ENCODE measurements at regions not wholly inside any gene's neighbourhood (a gene's known extent, or its start where the extent isn't known, plus 50 kb on each side); places are given as distances from the start of the nearest gene placed in this dataset.

DNA sequence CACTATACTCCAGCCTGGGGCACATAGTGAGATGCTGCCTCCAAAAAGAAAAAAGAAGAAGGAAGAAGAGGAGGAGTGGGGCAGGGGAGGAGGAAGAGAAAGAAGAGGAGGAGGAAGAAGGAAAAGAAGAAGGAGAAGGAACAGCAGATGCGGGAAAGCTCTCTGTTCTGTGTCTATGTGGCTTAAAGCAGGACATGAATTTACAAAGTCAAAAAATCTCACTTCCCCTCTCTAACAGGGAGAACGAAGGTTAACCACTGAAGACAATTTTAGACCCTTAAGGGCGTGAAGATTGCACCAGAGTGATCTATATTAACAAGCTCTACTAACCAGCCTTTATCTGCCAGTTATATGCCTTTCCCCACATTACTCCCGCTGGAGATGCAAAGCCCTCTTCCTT is 258.9 kb downstream of the METTL4 start:
- no peak for DNase-seq (ENCODE audit: low read depth)

DNA sequence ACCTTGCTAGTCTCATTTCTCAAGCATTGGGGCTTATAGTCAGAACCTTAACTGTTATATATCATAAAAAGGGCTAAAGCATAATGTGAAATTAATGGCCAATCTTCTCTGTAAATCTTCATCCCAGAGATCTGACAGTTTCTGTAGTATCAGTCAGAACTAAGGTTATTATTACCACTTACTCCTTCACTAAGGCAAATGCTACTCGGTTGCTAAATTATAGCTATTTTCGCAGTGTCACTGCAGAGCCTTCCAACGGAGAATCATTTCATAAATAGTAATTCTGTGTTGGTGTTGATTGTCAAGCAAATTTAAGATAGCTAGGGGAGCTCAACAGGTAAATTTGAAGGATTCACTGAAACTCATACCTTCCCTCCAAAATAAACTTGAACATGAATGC is 258.0 kb downstream of the METTL4 start:
- DNase-seq (ENCODE audit: low read depth) = no peak

GRCh38 chr18:2316082-2316750 is 255.1 kb downstream of the METTL4 start:
- DNase-seq (ENCODE audit: low read depth) = no peak

DNA sequence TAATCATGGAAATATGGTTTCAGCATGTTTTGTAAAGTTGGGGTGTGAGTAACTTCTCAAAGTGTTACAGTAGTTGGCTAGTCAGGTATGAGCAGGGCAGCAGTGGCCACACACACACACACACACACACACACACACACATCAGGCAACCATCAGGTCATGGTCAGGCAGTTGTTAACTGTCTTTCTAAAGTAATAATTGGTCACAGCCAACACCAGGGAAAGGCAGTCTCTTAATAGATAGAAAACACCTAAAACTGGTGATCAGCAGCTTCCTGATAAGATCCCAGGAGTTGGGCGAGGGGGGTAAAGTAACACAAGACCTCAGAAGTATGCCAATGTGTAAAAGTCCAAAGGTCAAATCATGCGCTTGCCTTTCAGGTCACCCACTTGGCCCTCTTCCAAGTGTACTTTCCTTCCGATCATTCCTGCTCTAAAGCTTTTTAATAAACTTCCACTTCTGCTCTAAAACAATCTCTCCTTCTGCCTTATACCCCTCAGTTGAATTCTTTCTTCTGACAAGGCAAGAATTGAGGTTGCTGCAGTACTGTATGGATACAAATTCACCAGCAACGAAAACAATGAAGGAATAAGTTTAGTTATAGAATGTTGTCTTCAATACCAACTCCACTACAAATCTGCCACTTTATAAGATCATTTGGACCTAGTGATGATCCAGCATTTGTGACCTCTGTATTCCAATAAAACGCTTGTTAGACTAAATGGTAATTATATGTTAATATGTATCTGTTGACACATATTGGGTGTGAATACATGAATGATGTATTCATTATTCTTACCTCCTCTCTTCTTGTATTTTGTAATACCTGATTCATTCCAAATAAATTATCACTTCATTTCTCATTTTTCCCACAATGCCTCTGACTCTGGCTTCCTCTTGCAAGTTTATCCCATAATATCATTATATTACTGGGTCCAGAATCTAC is 254.3 kb downstream of the METTL4 start:
- DNase-seq (ENCODE audit: low read depth) = no peak

GRCh38 chr18:2324459-2324858 is 246.8 kb downstream of the METTL4 start:
- DNase-seq (ENCODE audit: low read depth) = no peak

- DNase-seq (ENCODE audit: low read depth) = no peak
These were observed 245.9 kb downstream of the METTL4 start for GRCh38 chr18:2325308-2325849.

DNA sequence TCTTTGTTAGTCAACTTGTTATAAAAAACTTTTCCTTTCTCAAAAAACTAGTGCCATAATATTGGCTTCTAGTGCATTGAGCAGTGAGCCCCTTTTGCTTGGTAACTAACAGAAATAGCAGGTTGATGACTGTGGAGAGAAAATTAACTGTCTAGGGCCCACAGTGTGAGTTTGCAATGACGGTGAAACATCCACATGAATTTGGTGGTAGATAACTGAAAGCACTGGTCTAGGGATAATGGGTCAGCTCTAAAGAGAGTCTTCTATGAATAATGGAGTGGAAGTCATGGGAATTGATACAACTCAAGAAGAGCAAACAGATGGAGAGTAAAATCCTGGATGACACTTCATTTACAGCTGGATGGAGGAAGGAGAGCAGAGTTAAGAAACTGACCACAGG is 245.4 kb downstream of the METTL4 start:
- no peak for DNase-seq (ENCODE audit: low read depth)

DNA sequence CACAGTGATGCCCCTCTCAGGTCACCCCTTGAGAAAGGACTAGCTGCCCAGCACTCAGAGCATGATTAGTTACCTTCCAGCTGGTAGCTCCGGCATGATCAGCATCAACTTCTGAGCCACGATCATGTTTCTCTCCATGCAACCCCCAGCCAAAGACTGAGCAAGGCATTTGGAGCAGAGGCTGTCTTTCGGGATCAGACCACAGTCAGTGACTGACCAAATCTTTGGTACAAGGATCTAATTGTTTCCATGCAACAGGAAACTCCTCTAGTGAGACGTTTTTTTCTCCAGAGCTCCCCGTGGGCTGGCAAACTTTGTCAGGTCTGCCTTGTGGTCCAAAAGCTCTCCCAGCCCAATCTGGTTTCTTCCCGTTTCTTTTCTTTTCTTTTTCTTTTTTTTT is 244.3 kb downstream of the METTL4 start:
- DNase-seq (ENCODE audit: low read depth) = no peak

DNA sequence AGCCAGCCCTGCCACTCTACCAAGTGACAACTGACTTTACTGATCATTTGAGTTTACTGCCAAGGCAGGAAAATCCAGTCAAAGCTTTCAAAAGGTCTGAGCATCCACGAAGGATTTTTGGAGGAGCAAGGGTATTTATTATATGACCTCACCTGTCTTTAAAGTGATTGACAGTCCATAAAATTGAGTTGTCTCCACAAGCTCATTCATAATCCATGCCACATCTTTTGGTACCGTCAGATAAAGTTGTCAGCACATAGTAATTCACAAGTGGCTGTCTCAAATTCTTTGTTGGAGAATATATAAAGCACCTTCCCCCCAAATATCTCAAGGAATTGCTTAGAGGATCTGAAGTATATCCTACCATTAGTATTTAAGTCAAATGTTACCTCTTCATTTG is 240.5 kb downstream of the METTL4 start:
- DNase-seq (ENCODE audit: low read depth) = no peak

DNA sequence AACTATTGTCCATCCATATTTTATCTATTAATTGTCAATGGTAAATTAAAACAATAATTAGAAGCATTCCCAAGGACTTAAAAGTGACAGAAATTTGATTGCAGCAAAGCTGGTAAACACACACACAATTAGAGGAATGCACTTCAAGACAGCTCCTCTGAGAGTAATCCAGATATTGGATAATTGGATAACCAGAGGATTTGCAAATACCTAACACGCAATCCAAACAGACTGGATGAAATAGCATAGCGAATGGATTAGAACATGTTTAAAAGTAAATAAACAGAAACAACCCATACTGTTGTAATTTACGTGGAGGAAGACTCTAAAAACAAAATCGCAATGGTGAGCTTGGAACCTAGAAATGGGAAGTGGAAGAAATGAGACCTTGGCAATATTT is 239.8 kb downstream of the METTL4 start:
- no peak for DNase-seq (ENCODE audit: low read depth)

GRCh38 chr18:2336690-2337392 is 234.5 kb downstream of the METTL4 start:
- DNase-seq (ENCODE audit: low read depth) = no peak

DNA sequence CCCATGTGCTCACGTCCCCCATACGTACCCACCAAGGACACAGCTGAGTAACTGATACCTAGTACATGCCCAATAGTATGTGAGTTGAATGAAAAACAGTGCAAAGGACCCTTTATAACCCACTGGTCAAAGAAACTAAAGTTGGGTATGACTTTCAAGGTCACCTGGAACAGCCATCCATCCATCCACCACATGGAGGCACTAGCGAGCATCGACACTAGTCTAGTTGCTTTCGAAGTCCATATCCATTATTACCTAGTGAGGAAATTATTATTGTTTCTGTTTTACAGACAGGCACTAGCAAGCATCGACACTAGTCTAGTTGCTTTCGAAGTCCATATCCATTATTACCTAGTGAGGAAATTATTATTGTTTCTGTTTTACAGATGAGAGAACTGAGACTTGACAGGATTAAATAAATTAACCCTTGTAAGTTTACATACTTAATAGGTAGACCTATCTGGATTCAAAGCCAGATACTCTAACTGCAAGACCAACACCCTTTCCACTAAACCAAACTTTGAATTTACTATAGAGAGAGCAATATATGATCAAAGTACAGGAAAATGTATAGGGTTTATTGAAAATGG is 233.7 kb downstream of the METTL4 start:
- DNase-seq (ENCODE audit: low read depth) = no peak

GRCh38 chr18:2338601-2339000 is 232.7 kb downstream of the METTL4 start:
- DNase-seq (ENCODE audit: low read depth) = no peak

DNA sequence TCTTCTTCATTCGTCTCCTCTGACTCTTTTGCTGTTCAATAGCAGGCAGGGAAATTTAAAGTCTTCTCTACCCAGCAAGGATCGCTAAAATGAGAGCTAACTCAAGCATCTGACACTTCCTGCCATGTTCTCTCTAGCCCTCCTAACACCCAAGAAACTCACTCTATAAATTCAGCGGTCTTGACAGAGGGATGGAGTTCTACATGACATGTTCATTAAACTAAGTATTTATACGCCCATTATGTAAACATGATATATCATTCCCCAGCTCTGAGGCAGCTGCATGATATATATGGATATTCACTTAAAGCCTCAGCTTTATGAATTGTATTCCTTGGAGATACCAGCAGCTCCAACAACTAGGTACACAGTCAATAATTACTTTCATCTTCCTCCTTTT is 231.0 kb downstream of the METTL4 start:
- no peak for DNase-seq (ENCODE audit: low read depth)

DNA sequence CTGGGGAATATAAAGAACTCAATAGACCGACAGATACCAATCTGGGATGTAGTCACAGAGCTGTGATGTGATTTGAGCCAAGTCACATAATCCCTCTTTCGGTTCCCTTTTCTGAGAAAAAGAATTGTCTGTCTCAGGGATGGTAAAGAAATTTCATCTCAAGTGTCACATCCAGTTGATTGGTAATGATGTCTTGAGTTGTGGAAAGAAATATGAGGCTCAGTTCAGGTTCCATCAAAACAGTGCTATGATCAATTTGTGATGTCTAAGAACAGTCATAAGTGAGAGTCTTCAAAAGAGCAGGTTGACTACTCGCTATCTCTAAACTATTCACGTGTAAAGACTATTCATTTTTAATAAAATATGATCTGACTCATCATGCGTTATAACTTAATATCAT is 223.3 kb downstream of the METTL4 start:
- no peak for DNase-seq (ENCODE audit: low read depth)

GRCh38 chr18:2351126-2351850 is 220.0 kb downstream of the METTL4 start:
- no peak for DNase-seq (ENCODE audit: low read depth)

DNA sequence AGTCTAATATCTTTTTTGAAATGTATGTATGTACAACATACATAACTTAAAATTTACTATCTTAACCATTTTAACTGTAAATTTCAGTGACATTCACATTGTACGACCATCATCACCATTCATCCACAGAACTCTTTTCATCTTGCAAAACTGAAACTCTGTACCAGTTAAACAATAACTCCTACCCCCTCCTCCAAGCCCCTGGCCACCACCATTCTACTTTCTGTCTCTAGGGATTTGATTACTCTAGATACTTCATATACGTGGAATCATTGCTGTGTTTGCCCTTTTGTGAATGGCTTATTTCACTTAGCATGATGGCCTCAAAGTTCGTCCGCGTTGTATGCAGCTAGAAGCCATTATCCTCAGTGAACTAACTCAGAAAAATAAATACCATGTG is 217.0 kb downstream of the METTL4 start:
- DNase-seq (ENCODE audit: low read depth) = no peak

DNA sequence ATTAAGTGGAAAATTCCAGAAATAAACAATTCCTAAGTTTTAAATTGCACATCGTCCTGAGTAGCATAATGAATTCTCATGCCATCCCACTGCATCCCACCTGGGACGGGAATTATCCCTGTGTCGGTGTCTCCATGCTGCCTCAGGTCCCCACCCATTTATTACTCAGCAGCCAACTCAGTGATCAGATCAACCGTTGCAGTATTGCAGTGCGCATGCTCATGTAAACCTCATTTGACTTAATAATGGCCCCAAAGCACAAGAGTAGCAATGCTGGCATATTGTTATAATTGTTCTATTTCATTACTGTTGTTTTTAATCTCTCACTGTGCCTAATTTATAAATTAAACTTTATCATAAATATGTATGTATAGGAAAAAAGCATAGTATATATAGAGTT is 214.4 kb downstream of the METTL4 start:
- no peak for DNase-seq (ENCODE audit: low read depth)

- no peak for DNase-seq (ENCODE audit: low read depth)
These were observed 210.4 kb downstream of the METTL4 start for GRCh38 chr18:2360861-2361260.

DNA sequence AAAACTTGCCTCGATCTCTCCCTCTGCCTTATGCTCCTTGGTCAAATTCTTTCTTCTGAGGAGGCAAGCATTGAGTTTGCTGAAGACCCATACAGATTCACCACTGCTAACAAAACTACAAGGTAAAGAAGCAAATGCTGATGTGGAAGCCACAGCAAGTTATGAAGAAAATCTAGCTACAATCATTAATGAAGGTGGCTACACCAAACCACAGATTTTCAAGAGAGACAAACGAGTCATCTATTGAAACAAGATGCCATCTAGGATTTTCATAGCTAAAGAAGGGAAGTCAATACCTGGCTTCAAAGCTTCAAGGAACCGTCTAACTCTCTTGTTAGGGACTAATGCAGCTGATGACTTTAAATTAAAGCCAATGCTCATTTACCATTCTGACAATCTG is 203.2 kb downstream of the METTL4 start:
- DNase-seq (ENCODE audit: low read depth) = no peak

- DNase-seq (ENCODE audit: low read depth) = no peak
These were observed 194.6 kb downstream of the METTL4 start for GRCh38 chr18:2376707-2377106.

- DNase-seq (ENCODE audit: low read depth) = no peak
These were observed 191.2 kb downstream of the METTL4 start for GRCh38 chr18:2380101-2380500.

Data from stromal cell of bone marrow (primary cell).